Tibial nerve (tissue), 4 donors: ENCODE measurements at regions not wholly inside any gene's neighbourhood (a gene's known extent, or its start where the extent isn't known, plus 50 kb on each side); places are given as distances from the start of the nearest gene placed in this dataset.

Experiments used
- DNase-seq, 2 donors: peaks; one replicate each; pipeline ENCODE4 v3.0.0-alpha.2; 2019; ENCODE audit warnings: low spot score in 2 of 2
- H3K27ac ChIP-seq, 4 donors: fragments of 200-600 bp; sonication (generic) in 3 of 4; one replicate each; pipeline ENCODE4 v1.5.1; 2017 to 2019; ENCODE audit warnings: mild to moderate bottlenecking in 1 of 4
- H3K27me3 ChIP-seq, 2 donors: fragments of 200-600 bp; sonication (generic) in 1 of 2; one replicate each; pipeline versions ENCODE4 v1.5.1 to v1.6.0; 2017 to 2019
- H3K36me3 ChIP-seq, 3 donors: fragments of 200-600 bp; sonication (generic); one replicate each; pipeline ENCODE4 v1.5.1; 2018 to 2019
- H3K4me1 ChIP-seq, 4 donors: fragments of 200-600 bp; sonication (generic) in 3 of 4; one replicate each; pipeline ENCODE4 v1.5.1; 2017 to 2019
- H3K4me3 ChIP-seq, 4 donors: fragments of 200-600 bp; sonication (generic) in 3 of 4; one replicate each; pipeline ENCODE4 v1.5.1; 2017 to 2019; ENCODE audit warnings: mild to moderate bottlenecking in 1 of 4, moderate library complexity in 1 of 4
- H3K9me3 ChIP-seq, 4 donors: fragments of 200-600 bp; sonication (generic) in 3 of 4; one replicate each; pipeline ENCODE4 v1.5.1; 2017 to 2019
- CTCF ChIP-seq, 5 experiments: fragments of 200-600 bp in 3 of 5; fragments of 450-650 bp in 2 of 5; sonication (generic) in 3 of 5; IDR thresholded peaks; one replicate each; pipeline ENCODE4 v1.5.1; 2016 to 2019; ENCODE audit warnings: antibody characterized with exemption in 5 of 5, mild to moderate bottlenecking in 3 of 5, moderate library complexity in 2 of 5
- EP300 ChIP-seq, 2 donors: sonication (generic); formaldehyde crosslinking; IDR thresholded peaks; one replicate each; pipeline ENCODE4 v1.6.1; 2017; ENCODE audit warnings: antibody characterized with exemption in 2 of 2, mild to moderate bottlenecking in 1 of 2
- POLR2A ChIP-seq, 2 donors: fragments of 450-650 bp; IDR thresholded peaks; one replicate each; pipeline ENCODE4 v1.6.1; 2017; ENCODE audit warnings: antibody characterized with exemption in 2 of 2, mild to moderate bottlenecking in 2 of 2, moderate library complexity in 2 of 2
- WGBS, 2 donors: methylation state at CpG; one replicate each; pipeline ENCODE4 v1.1.5; 2018; 5-methylcytosine and 5-hydroxymethylcytosine counted together

GRCh38 chr18:10330428-10330827 is 124.0 kb upstream of the APCDD1 start:
- no peaks in the 10 kb centered on the region for H3K4me1 ChIP-seq
- H3K9me3 ChIP-seq, result no peaks in the 10 kb centered on the region
- H3K27ac ChIP-seq, result no peak overlapping the region
- no peak for DNase-seq
- no peak overlapping the region for H3K4me3 ChIP-seq
- no peak for TF ChIP-seq EP300 (IDR thresholded peaks at IDR 0.05)
- no peak for TF ChIP-seq CTCF (IDR thresholded peaks at IDR 0.05)
- TF ChIP-seq POLR2A (IDR thresholded peaks at IDR 0.05), result no peak
- 86 to 87% methylated on average over 5 of the region's 5 CpGs for WGBS, 2 donors
- no peaks in the 10 kb centered on the region for H3K36me3 ChIP-seq
- H3K27me3 ChIP-seq, result no peaks in the 10 kb centered on the region

- WGBS, 2 donors, result 84 to 88% methylated on average over 9 of the region's 9 CpGs
- no peaks in the 10 kb centered on the region for H3K27me3 ChIP-seq
- H3K4me1 ChIP-seq, result no peaks in the 10 kb centered on the region
- H3K4me3 ChIP-seq, result no peak overlapping the region
- DNase-seq, result no peak
- no peaks in the 10 kb centered on the region for H3K36me3 ChIP-seq
- no peaks in the 10 kb centered on the region for H3K9me3 ChIP-seq
- H3K27ac ChIP-seq, result no peak overlapping the region
- no peak for TF ChIP-seq POLR2A (IDR thresholded peaks at IDR 0.05)
- TF ChIP-seq CTCF (IDR thresholded peaks at IDR 0.05), result no peak
- no peak for TF ChIP-seq EP300 (IDR thresholded peaks at IDR 0.05)
Observed at GRCh38 chr18:10332452-10332851, 122.0 kb upstream of the APCDD1 start.

- 86 to 88% methylated on average over 13 to 14 of the region's 14 CpGs for WGBS, 2 donors
- TF ChIP-seq CTCF (IDR thresholded peaks at IDR 0.05), result no peak
- TF ChIP-seq EP300 (IDR thresholded peaks at IDR 0.05), result no peak
- TF ChIP-seq POLR2A (IDR thresholded peaks at IDR 0.05), result no peak
- DNase-seq, result no peak
Observed at GRCh38 chr18:10336749-10337350, 117.6 kb upstream of the APCDD1 start.

GRCh38 chr18:10340821-10341220 is 113.6 kb upstream of the APCDD1 start:
- TF ChIP-seq EP300 (IDR thresholded peaks at IDR 0.05) (no peak), POLR2A (IDR thresholded peaks at IDR 0.05) (no peak), CTCF (IDR thresholded peaks at IDR 0.05) (no peak)
- H3K4me1 ChIP-seq, result peaks cover 0 to 20% (median 3%) of the 10 kb centered on the region in 4 donors
- WGBS, 2 donors, result 84 to 91% methylated on average over 5 of the region's 5 CpGs
- H3K36me3 ChIP-seq, result no peaks in the 10 kb centered on the region
- no peaks in the 10 kb centered on the region for H3K9me3 ChIP-seq
- H3K27me3 ChIP-seq, result no peaks in the 10 kb centered on the region
- no peak for DNase-seq
- no peak overlapping the region for H3K4me3 ChIP-seq
- H3K27ac ChIP-seq, result no peak overlapping the region

More at GRCh38 chr18:10336749-10337350, 117.6 kb upstream of the APCDD1 start:
- Histone ChIP-seq H3K4me3 (no peak overlapping the region), H3K27ac (no peak overlapping the region), H3K27me3 (no peaks in the 10 kb centered on the region), H3K9me3 (no peaks in the 10 kb centered on the region), H3K4me1 (no peaks in the 10 kb centered on the region), H3K36me3 (no peaks in the 10 kb centered on the region)

GRCh38 chr18:10343778-10344177 is 110.7 kb upstream of the APCDD1 start:
- Histone ChIP-seq H3K36me3 (no peaks in the 10 kb centered on the region), H3K4me1 (peaks cover 0 to 48% (median 3%) of the 10 kb centered on the region in 4 donors), H3K27ac (peak overlapping the region; percentile 56 to 86 (median 70)), H3K27me3 (no peaks in the 10 kb centered on the region), H3K4me3 (no peak overlapping the region), H3K9me3 (no peaks in the 10 kb centered on the region)
- WGBS, 2 donors, result 32 to 53% methylated on average over 2 to 7 of the region's 11 CpGs
- DNase-seq, result no peak
- peak; percentile 21 to 67 (median 54) for TF ChIP-seq CTCF (IDR thresholded peaks at IDR 0.05)
- peak in 1 of 2 donors; percentile 89 for TF ChIP-seq EP300 (IDR thresholded peaks at IDR 0.05)
- TF ChIP-seq POLR2A (IDR thresholded peaks at IDR 0.05), result no peak
